NCI-H69 (cell line): ENCODE measurements at regions not wholly inside any gene's neighbourhood (a gene's known extent, or its start where the extent isn't known, plus 50 kb on each side); places are given as distances from the start of the nearest gene placed in this dataset.

Experiments used
- DNase-seq: peaks from one replicate; lab custom pipeline; 2025; lab: John Stamatoyannopoulos, UW

DNA sequence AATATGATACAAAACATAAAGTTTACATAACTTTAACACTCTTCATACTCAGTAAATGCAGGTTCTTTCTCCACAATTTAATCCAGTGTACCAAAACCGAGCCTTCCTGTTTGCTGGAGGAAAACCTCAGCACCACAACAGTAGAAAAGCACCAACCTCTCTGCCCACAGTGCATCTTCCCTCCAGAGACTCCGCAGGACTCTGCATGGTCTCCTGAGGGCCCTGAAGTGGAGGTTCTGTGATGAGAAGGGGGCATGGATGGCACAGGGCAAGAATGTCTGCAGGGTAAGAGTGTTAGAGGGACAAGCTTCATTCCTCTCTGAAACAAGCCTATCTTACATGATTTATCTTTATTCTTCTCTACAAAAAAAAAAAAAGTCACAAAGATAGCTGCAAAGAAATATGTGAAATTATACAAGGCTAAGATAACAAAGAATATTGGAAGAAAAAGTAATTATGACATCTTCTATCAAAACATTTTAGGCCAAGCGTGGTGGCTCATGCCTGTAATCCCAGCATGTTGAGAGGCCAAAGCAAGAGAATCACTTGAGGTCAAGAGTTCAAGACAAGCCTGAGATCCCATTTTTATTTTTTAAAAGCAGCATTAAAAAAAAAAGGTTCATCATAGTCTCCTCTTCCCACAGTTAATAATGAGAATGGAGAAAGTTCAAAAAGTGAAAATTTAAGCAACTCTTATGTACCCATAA, 102.0 kb downstream of the VPREB1 start:
- DNase-seq = no peak

DNA sequence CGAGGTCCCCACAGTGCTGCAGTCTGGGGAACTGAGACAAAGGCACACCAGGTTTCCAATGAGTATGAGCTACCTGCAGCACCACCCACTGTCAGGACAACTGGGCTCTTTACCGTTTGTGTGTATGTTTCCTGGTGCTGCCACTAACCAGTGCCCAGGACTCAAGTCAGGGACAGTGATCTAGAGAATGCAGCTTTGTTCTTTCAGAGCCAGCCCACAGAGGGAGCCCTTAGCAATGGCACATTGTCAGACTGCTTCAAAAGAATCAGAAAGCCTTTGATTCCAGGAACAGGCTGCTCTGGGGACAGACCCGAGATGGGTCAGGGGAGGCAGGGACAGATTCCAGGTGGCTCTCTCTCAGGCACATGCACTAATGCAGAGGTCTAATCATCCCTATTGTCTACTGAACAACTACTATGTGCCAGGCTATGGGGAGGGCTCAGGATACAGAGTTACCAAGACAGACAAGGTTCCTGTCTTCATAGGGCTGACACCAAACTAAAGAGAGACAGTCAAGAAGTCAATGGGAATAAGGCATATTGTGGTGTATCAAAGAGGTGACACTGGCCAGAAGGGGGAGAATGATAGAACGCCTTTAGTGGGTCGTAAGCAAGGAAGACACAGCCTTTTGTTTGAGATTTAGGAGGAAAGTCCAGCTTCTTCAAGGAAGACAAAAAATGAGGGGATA, 103.7 kb downstream of the VPREB1 start:
- DNase-seq = peak; percentile 45

DNA sequence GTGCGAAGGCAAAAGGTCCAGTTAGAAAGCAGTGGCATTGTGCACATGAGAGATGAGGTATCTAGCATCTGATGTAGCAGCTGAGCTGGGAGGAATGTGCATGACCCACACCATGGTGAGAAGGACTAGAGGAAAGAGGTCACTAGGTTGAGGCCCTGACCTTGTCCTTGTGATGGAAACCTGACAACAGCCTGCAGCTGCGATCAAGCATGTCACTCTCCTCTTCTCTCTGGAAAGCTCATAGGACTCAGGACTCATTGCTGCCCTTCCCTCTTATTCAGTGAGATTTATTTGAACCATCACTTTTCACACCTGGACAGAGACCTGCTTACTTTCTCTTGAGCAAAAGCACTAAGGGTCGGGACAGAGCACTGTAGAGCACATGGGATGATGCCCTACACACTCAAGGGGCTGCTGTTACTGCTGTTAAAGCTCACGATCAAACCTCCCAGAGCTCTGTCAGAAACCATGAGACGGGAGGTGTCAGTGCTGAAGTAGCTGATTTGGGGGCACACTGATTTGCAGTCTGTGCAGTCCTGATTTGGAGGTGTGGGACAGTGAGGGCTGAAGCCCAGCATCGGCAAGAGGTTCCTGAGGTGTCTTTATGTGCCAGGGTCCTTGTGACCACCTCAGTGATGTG, 104.3 kb downstream of the VPREB1 start:
- no peak for DNase-seq

DNA sequence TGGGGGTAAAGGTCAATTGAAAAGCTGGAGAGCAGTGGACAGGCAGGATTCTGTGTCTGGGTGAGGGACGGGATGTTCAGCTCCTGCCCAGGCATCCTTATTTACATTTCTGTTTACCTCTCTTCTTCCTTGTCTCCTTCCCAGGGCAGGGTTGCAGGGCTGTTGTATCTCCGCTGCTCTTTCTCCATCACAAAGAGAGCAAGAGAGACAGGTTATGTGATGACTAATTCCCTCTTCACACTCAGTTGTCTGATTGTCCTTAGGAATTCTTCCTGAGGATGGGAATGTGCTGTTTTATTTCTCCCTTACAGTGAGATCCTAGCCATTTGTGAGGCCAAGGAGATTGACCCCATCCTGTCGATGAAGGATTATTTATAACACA, 104.9 kb downstream of the VPREB1 start:
- DNase-seq = no peak

DNA sequence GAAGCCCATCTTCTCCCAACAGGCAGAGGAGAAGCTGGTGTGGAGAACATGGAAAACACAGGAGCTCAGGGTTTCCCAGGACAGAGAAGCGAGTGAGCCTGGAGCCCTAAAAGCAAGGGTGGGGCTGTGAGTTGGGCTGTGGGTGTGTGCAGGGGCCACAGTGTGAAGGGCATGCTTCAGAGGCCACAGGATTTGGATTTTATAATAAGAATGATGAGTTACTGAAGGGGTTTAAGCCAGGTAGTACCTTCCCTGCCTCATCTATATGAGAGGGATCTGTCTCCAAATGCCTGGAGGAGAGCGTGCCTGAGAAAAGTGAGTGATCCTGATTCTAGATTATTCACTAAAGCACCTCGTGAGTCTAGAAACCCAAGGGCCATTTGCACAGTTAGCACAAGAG, 106.8 kb downstream of the VPREB1 start:
- no peak for DNase-seq

DNA sequence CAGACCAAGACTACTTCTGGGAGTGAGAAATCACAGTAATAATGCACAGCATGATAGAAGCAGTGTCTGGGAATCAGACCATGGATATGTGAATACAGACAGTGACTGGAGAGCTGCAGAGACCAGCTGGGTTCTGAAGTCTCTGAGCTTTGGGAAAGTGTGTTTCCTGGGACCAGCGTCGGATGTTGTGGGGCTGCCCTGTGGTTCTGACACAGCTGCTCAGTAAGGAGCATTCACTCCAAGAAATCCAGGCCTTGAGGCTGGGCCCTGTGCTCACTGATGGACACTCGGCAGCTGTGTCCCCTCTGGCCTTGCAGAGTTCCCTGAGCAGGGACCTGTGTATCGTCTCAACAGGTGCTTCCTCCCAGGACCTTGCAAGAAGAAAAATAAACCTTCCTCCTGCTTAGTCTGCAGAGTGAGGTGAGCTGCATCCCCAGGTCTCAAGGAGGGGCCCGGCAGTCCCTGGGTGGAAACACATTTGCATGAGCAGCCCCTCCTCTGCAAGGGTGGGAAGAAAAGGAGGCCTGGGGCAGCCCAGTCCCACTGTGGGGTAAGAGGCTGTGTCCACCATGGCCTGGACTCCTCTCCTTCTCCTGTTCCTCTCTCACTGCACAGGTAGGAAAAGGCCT, 107.9 kb downstream of the VPREB1 start:
- DNase-seq = no peak

DNA sequence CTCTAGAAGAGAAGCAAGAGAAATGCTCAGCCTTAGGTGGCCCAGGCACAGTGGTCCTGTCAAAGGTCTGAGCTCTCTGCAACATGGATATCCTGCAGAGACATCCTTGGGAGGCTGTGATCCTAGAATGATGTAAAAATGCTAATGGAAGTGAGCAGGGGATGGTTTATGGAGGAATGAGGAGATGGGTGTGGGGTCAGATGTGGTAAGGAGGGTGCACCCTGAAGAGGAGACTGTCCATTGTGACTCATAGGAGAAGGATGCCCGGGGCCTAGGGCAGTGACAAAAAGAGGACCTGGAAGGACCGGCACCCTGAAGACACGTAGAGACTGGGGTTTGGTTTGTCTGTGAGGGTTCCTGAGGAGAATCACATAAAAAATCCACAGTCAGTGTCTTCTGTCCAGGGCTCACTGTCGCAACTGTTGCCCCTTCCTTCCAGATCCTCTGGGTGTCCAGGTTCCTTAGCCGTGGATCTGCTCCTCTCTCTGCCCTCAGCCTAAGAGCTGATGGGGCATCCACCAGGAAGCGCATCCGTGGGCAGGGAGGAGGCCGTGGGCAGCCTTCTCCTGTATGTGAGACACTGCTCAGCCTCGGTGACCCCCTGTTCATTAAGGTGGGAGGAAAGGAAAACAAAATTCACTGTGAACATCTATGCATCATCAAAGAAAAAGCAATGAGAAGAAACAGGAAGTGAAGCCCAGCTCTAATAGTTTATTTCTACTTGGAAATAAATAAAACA, 110.7 kb downstream of the VPREB1 start:
- no peak for DNase-seq

DNA sequence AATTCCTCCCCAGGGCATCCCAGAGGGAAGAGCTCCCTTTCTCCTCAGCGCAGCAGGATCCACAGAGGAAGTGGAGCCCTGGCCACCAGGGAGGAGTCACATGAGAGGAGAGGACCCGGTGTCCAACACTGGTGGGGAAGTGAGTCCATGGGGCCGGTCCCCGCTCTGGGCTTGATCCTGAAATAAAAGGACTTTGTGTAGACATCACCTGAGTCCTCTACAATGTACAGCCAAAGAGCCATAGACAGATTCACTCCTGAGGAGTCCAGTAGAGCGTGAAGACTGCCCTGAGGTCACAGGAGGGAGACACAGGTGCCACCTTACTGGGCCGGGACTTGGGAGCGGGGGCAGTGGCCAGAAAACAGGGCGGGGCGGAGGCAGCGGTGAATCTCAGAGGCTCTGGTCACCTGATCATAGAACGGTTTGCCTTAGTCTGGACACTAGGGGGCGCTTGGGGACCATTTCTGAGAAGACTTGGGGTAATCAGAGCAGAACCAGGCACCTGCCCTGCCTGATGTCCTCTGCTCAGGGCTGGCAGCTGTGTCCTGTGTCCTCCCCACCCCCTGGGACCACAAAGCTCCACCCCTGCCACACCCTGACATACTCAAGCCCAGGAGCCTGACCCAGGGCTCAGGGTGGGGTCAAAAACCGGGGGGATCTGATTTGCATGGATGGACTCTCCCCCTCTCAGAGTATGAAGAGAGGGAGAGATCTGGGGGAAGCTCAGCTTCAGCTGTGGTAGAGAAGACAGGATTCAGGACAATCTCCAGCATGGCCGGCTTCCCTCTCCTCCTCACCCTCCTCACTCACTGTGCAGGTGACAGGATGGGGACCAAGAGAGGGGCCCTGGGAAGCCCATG, 112.7 kb downstream of the VPREB1 start:
- DNase-seq = peak; percentile 90

DNA sequence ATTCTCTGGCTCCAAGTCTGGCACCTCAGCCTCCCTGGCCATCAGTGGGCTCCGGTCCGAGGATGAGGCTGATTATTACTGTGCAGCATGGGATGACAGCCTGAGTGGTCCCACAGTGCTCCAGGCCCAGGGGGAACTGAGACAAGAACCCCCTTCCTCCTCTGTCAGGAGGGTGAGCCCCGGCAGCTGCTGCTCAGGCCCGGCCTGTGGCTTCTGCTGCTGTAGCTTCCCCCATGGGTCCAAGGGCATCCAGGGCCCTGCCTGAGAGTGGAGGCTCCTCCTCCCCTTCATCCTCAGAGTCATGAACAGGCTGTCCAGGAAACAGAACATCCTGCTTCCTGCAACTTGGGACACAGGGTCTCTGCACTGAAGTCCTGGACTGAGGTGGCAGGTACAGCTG, 113.6 kb downstream of the VPREB1 start:
- DNase-seq = no peak

DNA sequence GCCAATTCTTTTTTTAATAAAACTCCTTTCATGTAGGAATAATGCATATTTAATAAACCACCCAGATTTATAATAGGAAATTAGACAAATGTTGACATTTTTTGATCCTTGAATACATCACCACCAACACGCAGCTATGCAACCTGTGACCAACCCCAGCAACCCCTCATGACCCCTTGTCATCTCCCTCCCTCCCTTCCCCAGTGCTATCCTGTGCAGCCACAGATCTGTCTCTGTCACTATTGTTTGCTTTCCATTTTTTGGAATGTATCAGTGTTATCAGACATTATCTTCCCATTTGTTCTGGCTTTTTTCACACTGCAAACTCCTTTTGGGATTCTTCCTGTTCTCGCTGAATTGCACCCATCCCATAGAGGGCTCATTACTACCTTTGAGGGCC, 114.1 kb downstream of the VPREB1 start:
- DNase-seq = no peak

DNA sequence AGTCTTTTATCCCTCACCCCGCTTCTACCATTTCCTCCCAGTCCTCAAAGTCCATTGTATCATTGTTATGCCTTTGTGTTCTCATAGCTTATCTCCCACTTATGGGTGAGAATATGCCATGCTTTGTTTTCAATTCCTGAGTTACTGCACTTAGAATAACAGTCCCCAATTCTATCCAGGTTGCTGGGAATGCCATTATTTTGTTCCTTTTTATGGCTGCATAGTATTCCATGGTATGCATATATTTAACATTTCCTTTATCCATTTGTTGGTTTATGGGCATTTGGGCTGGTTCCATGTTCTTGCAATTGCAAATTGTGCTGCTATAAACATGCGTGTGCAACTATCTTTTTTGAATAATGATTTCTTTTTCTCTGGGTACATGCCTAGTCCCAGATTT, 114.9 kb downstream of the VPREB1 start:
- no peak for DNase-seq

DNA sequence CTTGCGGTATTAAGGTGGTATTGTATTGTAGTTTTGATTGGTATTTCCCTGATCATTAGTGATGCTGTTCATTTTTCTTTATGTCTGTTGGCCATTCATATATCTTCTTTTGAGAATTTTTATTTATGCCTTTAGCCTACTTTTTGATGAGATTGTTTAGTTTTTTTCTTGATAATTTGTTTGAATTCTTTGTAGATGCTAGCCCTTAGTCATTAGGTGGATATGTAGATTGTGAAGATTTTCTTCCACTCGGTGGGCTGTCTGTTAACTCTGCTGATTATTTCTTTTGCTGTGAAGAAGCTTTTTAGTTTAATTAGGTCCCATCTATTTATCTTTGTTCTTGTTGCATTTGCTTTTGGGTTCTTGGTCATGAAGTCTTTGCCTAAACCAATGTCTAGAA, 115.4 kb downstream of the VPREB1 start:
- no peak for DNase-seq

DNA sequence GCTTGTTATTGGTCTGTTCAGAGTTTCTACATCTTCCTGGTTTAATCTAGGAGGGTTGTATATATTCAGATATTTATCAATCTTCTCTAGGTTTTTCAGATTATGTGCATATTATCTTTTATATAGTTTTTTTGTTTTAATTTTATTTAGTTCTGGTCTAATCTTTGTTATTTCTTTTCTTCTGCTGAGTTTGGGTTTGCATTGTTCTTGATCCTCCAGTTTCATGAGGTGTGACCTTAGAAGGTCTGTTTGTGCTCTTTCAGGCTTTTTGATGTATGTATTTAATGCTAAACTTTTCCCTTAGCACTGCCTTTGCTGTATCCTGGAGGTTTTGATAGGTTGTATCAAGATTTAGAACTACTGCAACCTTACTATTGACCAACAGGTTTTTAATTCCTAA, 117.7 kb downstream of the VPREB1 start:
- no peak for DNase-seq

DNA sequence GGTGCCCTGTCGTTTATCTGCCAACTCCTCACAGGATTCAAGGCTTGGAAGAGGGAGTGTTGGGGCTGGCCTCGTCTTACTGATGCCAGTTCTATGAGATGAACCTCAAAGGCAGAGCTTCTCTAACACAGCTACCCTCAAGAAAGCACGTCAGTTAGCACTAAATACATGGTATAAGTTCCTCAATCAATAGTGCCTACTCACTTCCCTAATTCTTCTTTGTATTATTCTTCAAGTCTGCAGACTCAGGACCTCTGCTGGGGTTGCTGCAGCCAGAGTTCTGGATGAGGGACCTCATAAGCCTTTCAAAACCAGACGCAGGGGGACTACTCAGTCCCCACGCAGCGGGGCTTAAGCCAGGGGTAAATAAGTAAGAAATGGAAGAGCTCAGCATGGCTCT, 118.3 kb downstream of the VPREB1 start:
- no peak for DNase-seq

DNA sequence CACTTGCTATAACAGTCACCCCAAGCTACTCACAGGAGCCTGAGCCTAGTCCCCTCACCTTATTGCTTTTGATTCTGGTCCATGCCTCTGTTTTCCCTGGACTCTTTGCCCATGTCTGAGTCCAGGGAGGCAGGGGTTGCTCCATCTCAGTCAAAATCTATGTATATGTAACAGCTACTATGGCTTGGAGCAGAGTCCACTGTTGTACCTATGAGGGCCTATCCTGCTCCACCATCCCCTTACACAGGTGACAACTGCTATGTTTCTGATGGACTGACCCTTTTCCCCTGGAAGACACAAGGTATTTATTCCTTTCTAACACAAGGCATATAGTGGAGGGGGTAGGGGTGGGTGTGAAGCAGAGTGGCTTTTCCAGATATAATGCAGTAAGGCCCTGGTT, 119.6 kb downstream of the VPREB1 start:
- DNase-seq = no peak

DNA sequence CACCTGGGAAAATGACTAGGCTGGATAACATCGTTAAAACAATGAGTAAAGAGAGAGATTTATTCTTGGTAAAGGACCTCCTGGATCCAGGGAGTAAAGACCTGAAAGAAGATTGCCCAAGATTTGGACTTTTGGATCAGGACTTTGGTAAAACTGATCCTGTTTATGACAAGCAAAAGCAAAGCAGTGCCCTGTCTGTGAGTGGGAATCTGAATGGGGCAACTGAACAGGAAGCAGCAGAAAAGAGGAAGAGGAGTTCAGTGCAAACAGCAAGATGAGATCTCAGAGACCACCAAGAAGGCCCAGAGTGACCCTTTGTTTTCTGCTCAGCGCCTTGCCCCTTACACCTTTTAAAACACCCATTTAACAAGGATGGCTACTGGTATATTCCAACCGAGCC, 122.0 kb downstream of the VPREB1 start:
- no peak for DNase-seq

DNA sequence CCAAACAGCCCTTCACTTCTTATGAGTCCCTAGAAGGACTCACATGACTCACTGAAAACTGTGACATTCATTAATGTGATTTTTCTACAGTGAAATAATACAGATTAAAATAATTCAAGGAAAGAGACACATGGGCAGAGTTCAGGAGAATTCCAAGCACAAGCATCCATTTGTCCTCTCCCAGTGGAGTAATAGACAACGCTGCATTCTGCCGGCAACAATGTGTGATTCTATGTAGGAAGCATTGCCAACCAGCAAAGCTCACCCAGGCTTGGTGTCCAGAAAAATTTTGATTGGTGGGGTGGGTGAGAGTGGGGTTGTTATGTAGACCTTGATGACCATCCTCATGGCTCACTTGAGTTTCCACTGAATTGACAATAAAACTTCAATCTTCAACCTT, 123.9 kb downstream of the VPREB1 start:
- no peak for DNase-seq

DNA sequence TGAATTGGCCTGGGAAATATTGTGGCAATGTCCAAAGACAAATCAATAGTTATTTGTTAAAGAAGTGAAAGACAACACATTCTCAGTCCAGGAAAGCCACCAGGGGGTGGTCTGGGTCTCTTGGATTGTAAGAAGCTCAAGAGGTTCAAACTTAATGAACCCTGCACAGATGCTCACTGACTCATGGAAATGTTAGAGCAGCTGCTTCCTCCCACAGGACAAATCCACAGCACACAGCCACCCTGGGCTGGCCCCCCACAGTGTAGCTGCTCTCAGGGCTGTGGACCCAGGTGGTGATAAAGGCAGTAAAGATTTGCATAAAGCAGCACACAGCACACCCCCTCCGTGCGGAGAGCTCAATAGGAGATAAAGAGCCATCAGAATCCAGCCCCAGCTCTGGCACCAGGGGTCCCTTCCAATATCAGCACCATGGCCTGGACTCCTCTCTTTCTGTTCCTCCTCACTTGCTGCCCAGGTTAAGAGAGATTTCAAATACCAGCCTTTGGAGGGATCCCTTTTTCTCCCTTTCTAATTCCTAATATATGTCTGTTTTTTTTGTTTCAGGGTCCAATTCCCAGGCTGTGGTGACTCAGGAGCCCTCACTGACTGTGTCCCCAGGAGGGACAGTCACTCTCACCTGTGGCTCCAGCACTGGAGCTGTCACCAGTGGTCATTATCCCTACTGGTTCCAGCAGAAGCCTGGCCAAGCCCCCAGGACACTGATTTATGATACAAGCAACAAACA, 124.8 kb downstream of the VPREB1 start:
- peak; percentile 95 for DNase-seq

DNA sequence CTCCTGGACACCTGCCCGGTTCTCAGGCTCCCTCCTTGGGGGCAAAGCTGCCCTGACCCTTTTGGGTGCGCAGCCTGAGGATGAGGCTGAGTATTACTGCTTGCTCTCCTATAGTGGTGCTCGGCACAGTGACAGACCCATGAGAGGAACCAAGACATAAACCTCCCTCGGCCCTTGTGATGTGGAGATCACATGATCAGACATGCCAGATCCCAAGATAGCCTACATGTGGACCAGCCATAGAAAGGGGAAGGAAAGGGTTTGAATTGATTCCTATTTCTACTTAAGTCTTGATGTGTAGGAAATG, 125.3 kb downstream of the VPREB1 start:
- peak; percentile 83 for DNase-seq

DNA sequence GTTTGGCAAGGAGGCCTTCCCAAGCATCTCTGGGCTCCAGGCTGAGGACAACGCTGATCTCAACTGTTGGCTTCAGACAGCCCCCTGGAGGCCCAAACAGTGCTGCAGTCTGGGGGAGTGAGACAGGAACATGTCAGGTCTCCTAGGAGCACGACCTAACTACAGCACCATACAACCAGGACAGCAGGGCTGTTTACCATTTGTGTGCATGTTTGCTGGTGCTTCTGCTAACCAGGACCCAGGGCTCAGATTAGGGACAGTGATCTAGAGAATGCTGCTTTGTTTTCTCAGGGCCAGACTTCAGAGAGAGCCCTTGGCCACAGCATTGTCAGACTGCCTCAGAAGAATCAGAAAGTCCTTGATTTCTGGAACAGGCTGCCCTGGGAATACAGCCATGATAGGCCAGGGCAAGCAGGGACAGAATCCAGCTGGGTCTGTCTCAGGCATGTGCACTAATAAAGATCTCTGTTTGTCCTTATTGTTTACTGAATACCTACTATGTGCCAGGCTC, 126.5 kb downstream of the VPREB1 start:
- DNase-seq = peak; percentile 31

DNA sequence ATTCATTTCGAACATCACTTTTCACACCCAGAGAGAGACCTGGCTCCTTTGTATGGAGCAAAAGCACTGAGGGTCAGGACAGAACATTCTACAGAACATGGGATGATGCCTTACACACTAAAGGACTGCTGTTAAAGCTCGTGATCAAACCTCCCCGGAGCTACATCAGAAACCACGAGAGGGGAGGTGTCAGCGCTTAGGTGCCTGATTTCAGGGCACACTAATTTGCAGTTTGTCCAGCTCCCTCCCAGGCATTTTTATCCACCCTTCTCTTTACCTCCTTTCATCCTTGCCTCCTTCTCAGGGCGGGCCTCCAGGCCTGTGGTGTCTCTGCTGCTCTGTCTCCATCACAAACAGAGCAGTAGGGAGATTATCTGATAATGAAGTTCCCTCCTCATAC, 127.5 kb downstream of the VPREB1 start:
- no peak for DNase-seq
